Kidney capillary endothelial cell (primary cell): ENCODE measurements at regions not wholly inside any gene's neighbourhood (a gene's known extent, or its start where the extent isn't known, plus 50 kb on each side); places are given as distances from the start of the nearest gene placed in this dataset.
A peak's percentile ranks its signal among the peaks of the same experiment; 100 is the strongest.
"Not testable (repeated sequence)": the region's sequence is repeated elsewhere in the genome, so short reads cannot be mapped to it uniquely, and the experiment has no call there.

Experiments used
- DNase-seq: peaks from one replicate; pipeline ENCODE4 v3.0.0-alpha.2; 2018; ENCODE audit warnings: low spot score

GRCh38 chr18:61676773-61677434 is 215.9 kb downstream of the RNF152 start:
- no peak for DNase-seq

GRCh38 chr18:61669320-61669719 is 223.5 kb downstream of the RNF152 start:
- DNase-seq, result no peak

- no peak for DNase-seq
Observed at GRCh38 chr18:61666876-61667590, 225.8 kb downstream of the RNF152 start.

GRCh38 chr18:61664419-61665084 is 228.3 kb downstream of the RNF152 start:
- no peak for DNase-seq

GRCh38 chr18:61662726-61663125 is 230.1 kb downstream of the RNF152 start:
- DNase-seq, result no peak

- no peak for DNase-seq
Observed at GRCh38 chr18:61658431-61658830, 234.4 kb downstream of the RNF152 start.

GRCh38 chr18:61657066-61657732 is 235.6 kb downstream of the RNF152 start:
- no peak for DNase-seq

GRCh38 chr18:61655630-61656029 is 237.2 kb downstream of the RNF152 start:
- DNase-seq, result no peak

GRCh38 chr18:61653823-61654551 is 238.8 kb downstream of the RNF152 start:
- no peak for DNase-seq

- no peak for DNase-seq
Observed at GRCh38 chr18:61651880-61652268, 240.9 kb downstream of the RNF152 start.

GRCh38 chr18:61651145-61651879 is 241.5 kb downstream of the RNF152 start:
- no peak for DNase-seq

- DNase-seq, result no peak
Observed at GRCh38 chr18:61643884-61644647, 248.7 kb downstream of the RNF152 start.

GRCh38 chr18:61639886-61640285 is 252.9 kb downstream of the RNF152 start:
- DNase-seq, result no peak

- DNase-seq, result no peak
Observed at GRCh38 chr18:61637905-61638595, 254.8 kb downstream of the RNF152 start.

GRCh38 chr18:61637319-61637718 is 255.5 kb downstream of the RNF152 start:
- DNase-seq, result no peak

GRCh38 chr18:61635901-61636528 is 256.8 kb downstream of the RNF152 start:
- DNase-seq, result peak; percentile 62

- DNase-seq, result peak; percentile 51
Observed at GRCh38 chr18:61628085-61628484, 264.7 kb downstream of the RNF152 start.

- DNase-seq, result not testable (repeated sequence)
Observed at GRCh38 chr18:61624631-61625030, 268.2 kb downstream of the RNF152 start.

GRCh38 chr18:61619783-61620182 is 273.0 kb downstream of the RNF152 start:
- DNase-seq, result no peak
